SK-N-MC (cell line): ENCODE measurements at regions not wholly inside any gene's neighbourhood (a gene's known extent, or its start where the extent isn't known, plus 50 kb on each side); places are given as distances from the start of the nearest gene placed in this dataset.

Source experiments
- EZH2 ChIP-seq: fragments of 200-600 bp; sonication (generic); IDR thresholded peaks from one replicate; pipeline ENCODE4 v1.6.1; 2017; ENCODE audit warnings: antibody characterized with exemption
- FOXP2 ChIP-seq: optimal IDR thresholded peaks from 2 replicates; pipeline ENCODE3; 2011; ENCODE audit warnings: mild to moderate bottlenecking, moderate library complexity; ENCODE audit not compliant: insufficient read depth; ENCODE audit errors: extremely low read length, control extremely low read depth
- POLR2AphosphoS5 ChIP-seq: IDR thresholded peaks from 2 replicates; pipeline ENCODE4 v1.6.1; 2012; ENCODE audit warnings: mild to moderate bottlenecking, low read depth, low read length, borderline replicate concordance

GRCh38 chr12:113766131-113766878, 199.8 kb downstream of the RBM19 start:
- TF ChIP-seq EZH2 (no peak), FOXP2 (no peak), POLR2AphosphoS5 (no peak)
